ENCODE measurements at regions not wholly inside any gene's neighbourhood (a gene's known extent, or its start where the extent isn't known, plus 50 kb on each side); places are given as distances from the start of the nearest gene placed in this dataset.
A peak's percentile ranks its signal among the peaks of the same experiment; 100 is the strongest.
"Not testable (repeated sequence)": the region's sequence is repeated elsewhere in the genome, so short reads cannot be mapped to it uniquely, and the experiment has no call there.

DNA sequence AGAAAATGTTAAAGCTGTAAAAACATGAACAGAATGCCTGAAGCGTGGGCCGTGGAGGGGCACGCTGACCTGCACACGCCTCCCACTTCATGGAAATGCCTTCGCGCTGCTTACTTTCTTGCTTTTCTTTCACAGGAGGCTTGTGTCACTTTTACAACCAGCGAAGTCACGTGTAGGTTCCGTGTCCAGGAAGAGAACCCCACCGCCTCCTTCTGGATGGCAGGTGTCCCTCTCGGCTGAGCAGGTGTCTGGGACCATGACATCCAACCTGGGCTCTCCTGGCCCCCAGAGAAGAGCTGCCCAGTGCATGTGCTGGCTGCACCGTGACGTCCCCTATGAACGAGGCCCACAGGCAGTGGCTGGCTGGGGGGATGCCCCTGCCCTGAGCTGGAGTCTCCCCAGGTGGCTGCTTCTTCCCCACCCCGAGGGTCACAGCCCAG lies 345.0 kb upstream of the SFSWAP start:
- Mint-ChIP-seq H3K36me3 (ENCODE audit: low read depth) (peaks cover 2% of the 10 kb centered on the region), H3K4me1 (peaks cover 65% of the 10 kb centered on the region), H3K27ac (ENCODE audit: unreplicated experiment) (no peak overlapping the region), H3K27me3 (ENCODE audit: low read depth) (peaks cover 58% of the 10 kb centered on the region), H3K4me3 (peak overlapping the region; percentile 76), H3K9me3 (peaks cover 2% of the 10 kb centered on the region)
- TF ChIP-seq, protein P1, sequence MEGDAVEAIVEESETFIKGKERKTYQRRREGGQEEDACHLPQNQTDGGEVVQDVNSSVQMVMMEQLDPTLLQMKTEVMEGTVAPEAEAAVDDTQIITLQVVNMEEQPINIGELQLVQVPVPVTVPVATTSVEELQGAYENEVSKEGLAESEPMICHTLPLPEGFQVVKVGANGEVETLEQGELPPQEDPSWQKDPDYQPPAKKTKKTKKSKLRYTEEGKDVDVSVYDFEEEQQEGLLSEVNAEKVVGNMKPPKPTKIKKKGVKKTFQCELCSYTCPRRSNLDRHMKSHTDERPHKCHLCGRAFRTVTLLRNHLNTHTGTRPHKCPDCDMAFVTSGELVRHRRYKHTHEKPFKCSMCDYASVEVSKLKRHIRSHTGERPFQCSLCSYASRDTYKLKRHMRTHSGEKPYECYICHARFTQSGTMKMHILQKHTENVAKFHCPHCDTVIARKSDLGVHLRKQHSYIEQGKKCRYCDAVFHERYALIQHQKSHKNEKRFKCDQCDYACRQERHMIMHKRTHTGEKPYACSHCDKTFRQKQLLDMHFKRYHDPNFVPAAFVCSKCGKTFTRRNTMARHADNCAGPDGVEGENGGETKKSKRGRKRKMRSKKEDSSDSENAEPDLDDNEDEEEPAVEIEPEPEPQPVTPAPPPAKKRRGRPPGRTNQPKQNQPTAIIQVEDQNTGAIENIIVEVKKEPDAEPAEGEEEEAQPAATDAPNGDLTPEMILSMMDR (conservative IDR thresholded peaks at IDR 0.05), result no peak
- DNase-seq (ENCODE audit: low read depth, low spot score), result no peak

DNA sequence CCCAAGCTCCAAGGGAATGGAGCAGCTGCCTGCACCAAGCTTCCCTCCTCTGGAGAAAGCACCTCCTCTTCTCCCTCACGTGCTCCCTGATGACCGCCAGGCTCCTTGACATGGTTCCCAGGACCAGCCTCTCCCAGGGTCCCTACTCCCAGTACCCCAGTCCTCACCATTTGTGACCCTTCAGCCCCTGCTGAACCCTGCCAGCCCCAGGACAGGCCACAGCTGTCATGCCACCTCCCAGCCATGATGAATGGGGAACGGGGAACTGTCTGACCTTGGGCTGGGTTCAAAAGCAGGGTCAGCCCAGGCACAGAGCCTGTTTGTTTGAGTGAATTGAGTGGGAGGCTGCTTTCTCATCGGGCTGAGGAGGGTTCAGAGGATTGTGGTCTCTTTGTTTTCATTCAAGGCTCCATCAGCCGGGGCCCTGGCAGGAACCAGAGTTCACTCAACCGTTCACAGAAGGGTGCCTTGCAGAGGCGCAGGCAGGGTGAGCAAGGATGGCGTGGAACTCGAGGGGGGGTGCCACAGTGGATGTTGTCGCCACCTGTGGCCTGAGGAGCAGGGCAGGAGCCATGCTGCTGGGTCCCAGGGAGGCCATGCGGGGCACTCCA lies 344.5 kb upstream of the SFSWAP start:
- TF ChIP-seq, protein P1 (conservative IDR thresholded peaks at IDR 0.05), result no peak
- DNase-seq (ENCODE audit: low read depth, low spot score), result peak; percentile 59
- Mint-ChIP-seq H3K4me3 (peak overlapping the region; percentile 76), H3K4me1 (peaks cover 67% of the 10 kb centered on the region), H3K36me3 (ENCODE audit: low read depth) (peaks cover 1% of the 10 kb centered on the region), H3K27me3 (ENCODE audit: low read depth) (peaks cover 55% of the 10 kb centered on the region), H3K9me3 (peaks cover 2% of the 10 kb centered on the region), H3K27ac (ENCODE audit: unreplicated experiment) (peak overlapping the region; percentile 98)

DNA sequence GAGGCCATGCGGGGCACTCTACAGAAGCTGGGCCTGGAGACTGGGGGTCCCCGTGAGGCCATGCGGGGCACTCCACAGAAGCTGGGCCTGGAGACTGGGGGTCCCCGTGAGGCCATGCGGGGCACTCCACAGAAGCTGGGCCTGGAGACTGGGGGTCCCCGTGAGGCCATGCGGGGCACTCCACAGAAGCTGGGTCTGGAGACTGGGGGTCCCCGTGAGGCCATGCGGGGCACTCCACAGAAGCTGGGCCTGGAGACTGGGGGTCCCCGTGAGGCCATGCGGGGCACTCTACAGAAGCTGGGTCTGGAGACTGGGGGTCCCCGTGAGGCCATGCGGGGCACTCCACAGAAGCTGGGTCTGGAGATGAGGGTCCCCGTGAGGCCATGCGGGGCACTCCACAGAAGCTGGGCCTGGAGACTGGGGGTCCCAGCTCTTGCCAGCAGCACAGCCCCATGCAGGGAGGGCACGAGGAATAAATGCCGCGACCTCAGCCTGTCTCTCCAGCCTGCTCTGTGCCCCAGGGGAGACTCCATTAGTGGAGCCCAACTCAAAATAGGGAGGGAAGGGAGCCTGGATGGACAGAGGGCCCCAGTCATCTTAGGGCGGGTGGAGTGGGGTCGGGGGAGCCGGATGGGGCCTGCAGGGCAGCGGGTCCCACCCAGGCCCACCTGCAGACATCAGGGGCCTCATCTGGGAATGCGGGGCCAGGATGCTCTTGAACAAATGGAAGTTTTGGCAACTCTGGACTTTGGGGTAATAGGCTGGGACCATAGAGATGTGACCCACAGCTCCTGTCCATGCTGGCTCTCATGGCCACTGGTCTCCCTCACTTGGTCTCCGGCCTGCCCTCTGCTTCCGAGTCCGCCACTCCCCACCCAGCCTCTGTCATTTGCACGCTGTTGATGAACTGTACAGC lies 343.6 kb upstream of the SFSWAP start:
- not testable (repeated sequence) for H3K36me3 Mint-ChIP-seq (ENCODE audit: low read depth); DNase-seq (ENCODE audit: low read depth, low spot score); H3K9me3 Mint-ChIP-seq
- Mint-ChIP-seq H3K27me3 (ENCODE audit: low read depth) (peaks cover 52% of the 10 kb centered on the region), H3K4me3 (peak overlapping the region; percentile 26), H3K27ac (ENCODE audit: unreplicated experiment) (peak overlapping the region; percentile 62), H3K4me1 (peaks cover 69% of the 10 kb centered on the region)

DNA sequence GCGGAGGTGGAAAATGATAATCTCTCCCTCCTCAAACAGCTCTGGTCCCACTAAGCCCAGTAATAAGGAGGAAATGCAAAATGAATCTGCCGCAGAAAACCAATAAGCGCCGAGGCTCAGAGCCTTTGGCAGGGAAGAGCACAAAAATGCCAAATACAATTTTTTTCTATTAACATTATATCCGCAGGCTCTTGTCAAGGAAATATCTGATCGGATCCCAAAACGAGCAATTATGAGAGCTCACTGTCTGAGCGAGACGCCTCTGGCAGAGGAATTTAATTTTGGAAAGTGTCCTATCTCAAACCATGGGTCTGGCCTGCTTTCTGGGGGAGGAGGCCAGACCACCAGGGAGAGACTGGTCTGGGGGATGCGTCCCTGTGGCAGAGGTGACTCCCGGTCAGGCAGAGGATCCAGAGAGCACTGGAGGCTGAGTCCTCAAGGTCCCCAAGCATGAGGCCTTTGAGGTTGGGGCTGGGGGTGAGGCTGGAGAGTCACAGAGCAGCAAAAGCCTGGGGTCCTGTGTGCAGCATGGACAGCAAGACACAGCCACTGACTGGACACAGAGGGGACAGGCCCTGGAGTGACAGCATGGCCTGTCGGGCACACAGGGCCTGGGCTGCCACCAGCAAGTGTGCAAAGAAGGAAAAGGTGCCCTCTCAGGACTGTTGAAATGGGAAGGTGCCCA lies 342.8 kb upstream of the SFSWAP start:
- H3K4me3 Mint-ChIP-seq, result peak overlapping the region; percentile 26
- H3K27ac Mint-ChIP-seq (ENCODE audit: unreplicated experiment), result peak overlapping the region; percentile 62
- H3K9me3 Mint-ChIP-seq, result no peaks in the 10 kb centered on the region
- H3K36me3 Mint-ChIP-seq (ENCODE audit: low read depth), result no peaks in the 10 kb centered on the region
- no peak for DNase-seq (ENCODE audit: low read depth, low spot score)
- TF ChIP-seq, protein P1 (conservative IDR thresholded peaks at IDR 0.05), result no peak
- peaks cover 45% of the 10 kb centered on the region for H3K27me3 Mint-ChIP-seq (ENCODE audit: low read depth)
- H3K4me1 Mint-ChIP-seq, result peaks cover 66% of the 10 kb centered on the region

DNA sequence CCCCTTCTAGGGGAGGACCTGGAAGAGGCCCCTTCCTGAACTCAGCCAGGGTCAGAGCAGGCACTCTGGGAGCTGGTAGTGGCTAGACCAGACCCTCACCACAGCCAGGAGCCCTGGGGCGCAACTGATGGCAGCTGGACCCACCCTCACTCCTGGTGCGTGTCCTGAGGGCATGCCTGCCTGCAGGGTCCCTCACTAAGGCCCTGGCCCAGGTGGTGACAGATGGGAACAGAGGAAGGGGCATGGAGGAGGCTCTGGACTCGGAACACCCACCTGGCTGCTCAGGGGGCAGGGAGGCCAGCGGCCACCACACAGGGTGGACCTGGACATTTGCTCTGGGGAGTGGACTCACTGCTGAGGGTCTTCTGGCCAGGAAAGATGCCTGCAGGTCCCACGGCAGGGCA lies 342.2 kb upstream of the SFSWAP start:
- H3K9me3 Mint-ChIP-seq, result no peaks in the 10 kb centered on the region
- no peak overlapping the region for H3K4me3 Mint-ChIP-seq
- DNase-seq (ENCODE audit: low read depth, low spot score), result no peak
- H3K27me3 Mint-ChIP-seq (ENCODE audit: low read depth), result peaks cover 45% of the 10 kb centered on the region
- TF ChIP-seq, protein P1 (conservative IDR thresholded peaks at IDR 0.05), result no peak
- H3K4me1 Mint-ChIP-seq, result peaks cover 66% of the 10 kb centered on the region
- H3K27ac Mint-ChIP-seq (ENCODE audit: unreplicated experiment), result no peak overlapping the region
- H3K36me3 Mint-ChIP-seq (ENCODE audit: low read depth), result no peaks in the 10 kb centered on the region

All from neural crest cell (in vitro differentiated cells).